ENCODE measurements at regions not wholly inside any gene's neighbourhood (a gene's known extent, or its start where the extent isn't known, plus 50 kb on each side); places are given as distances from the start of the nearest gene placed in this dataset.

DNA sequence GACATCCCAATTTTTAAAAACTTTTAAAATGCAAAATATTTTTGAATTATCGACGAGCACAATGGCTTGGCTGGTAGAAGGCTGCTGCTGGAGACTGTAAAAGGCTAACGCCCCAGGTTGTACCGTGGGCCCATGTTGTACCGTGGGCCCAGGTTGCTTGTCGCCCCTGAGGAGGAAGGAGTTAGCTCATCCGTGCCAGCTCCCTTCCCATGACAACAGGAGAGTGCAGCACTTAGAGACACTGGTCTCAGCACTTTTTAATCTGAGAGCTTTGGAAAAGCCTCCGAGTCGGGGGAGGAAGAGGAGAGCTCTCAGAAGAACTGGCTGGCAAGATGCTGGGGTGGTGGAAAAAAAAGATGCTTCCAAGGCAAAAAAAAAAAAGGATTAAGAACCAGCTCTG, 50.3 kb upstream of the CACNA1A start:
- Histone ChIP-seq H3K4me3 (replicated peaks in 1 of 3) (no peak overlapping the region), H3K27me3 (no peaks in the 10 kb centered on the region), H3K27ac (no peak overlapping the region), H3K36me3 (no peaks in the 10 kb centered on the region), H3K4me1 (no peaks in the 10 kb centered on the region), H3K9me3 (no peaks in the 10 kb centered on the region)
- TF ChIP-seq POLR2A (IDR thresholded peaks at IDR 0.05) (no peak), CTCF (IDR thresholded peaks at IDR 0.05) (no peak)
- intact Hi-C loops (cut with DNase I): no loop called here
- 65 to 72% methylated on average over 9 of the region's 9 CpGs for WGBS, 2 donors
- DNase-seq: no peak

Measured in thyroid gland (tissue), 4 donors.